GM18517 (cell line): ENCODE measurements at regions not wholly inside any gene's neighbourhood (a gene's known extent, or its start where the extent isn't known, plus 50 kb on each side); places are given as distances from the start of the nearest gene placed in this dataset.

Source experiments
- ATAC-seq: cut with Tn5 transposase; IDR thresholded peaks from one replicate; pipeline ENCODE4 v1.9.1; 2021; ENCODE audit warnings: mild to moderate bottlenecking, moderate library complexity; ENCODE audit not compliant: unreplicated experiment

DNA sequence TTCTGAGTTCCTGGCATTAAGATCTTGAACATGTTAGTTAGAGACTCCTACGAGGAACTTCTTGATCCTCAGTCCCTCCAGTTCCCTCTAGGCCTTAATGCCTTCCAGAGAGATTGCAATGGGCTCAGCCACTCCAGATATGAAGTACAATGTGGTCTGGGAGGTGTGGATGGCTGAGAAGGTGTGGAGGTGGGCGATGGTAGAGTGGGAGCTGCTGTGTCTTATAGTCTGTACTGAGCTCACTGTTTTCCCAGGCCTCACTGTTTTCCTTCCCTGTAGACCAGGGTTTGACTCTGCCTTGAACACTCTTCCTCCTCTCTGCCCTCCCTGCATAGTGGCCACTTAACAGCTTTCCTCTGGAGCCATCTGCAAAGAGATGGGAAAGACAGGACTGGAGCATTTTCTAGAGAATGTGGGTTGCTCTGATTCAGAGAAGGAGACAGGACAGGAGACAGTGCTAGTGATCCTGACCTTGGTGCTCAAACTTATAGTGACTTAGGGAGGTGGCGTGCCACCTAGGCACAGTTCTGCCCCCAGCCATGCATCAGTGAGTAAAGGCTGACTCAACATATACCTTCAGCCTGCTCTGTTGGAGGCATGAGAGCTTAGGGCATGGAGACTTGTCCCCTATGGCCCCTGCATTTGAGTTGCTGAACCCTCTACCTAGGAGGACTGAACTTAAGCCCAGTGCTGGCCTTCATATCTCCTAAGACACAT, 129.7 kb downstream of the TDRD15 start:
- ATAC-seq, result no peak

DNA sequence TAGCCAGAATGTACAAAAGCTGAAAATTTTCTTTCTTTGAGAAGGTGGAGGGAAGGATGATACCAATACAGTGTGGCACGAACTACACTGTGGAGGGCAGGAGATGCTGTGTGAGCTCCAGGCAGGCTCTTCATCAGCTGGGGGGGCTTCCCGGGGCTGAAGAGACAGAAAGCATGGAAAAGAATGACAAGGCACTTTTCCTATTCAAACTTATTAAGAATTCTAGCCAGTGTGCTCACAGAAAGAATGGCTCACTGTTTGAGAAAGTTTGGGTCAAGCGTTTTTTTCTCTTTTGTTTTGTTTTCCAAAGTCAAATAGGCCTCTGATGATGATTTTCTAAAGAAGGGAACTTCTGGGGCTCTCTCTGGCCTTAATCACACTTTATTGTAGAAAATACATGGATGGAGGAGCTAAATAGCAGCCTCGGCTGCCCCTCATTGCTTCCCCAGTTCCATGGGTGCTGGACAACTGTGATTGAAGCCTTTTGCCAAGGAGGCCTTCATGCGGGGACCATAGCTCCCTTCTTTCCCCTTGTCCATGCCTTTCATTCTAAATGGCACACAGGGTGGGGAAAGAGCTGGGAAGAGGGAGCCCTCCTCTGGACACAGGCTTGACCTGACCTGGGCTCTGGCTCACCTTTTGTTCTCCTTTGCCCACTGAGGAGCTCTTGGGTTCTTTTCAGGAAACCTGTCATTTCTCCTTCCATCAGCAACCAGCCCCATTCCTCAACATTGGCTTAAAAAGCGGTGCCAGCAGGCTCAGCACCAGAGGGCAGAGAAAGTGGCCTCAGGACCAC, 130.6 kb downstream of the TDRD15 start:
- no peak for ATAC-seq

DNA sequence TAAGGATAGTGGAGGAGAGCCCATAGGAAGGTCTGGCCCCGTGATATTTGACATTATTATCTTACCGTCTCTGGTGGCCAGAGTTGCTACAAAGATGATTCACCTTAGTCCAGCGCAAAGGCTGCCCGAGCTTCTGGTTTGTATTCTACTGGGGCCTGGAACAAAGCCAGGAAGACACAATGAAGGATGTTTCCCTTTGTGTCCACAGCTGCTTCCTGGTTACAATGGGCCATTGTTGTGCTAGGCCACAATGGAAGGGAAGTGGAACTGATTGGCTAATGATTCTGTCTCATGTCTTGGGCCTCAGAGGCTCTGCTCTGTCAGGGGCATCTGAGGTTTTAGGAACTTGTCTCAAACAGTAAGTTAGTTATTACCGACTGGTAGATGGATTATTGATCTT, 132.2 kb downstream of the TDRD15 start:
- ATAC-seq, result peak; percentile 85

DNA sequence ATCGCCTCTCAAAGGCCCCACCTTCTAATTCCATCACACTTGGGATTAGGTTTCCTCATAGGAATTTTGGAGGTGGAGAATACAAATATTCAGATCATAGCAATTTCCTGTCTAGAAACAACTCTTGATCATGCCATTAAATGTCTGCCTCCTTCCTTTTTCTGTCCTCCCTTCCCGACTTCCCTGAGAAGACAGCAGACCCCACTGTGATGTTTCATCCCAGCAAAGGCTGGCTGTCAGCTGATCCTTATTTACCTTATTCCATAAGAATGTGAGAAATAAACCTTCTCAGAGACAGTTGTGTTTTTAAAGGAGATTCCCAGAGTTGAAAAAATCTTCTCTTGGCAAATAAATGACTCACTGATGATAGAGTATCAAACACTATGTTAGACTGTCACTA, 133.9 kb downstream of the TDRD15 start:
- no peak for ATAC-seq

DNA sequence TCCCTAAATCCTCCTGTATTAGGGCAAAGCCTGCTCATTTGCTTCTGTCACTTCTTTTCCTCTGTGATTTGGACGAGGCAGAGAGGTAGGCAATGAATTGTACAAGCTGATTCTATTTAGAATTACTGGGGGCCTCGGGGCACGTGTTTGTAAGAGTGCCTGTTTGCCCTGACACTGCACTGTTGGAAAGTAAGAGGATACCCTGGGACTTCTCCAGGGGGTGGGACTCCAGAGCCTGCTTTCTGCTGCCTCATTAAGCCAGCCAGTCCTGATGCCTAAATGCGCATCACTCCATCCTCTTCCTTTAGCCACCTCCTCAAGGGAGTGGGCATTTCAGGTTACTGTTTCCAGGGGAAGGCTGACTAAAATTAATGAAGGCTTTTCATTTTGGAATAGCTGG, 134.3 kb downstream of the TDRD15 start:
- ATAC-seq, result no peak

DNA sequence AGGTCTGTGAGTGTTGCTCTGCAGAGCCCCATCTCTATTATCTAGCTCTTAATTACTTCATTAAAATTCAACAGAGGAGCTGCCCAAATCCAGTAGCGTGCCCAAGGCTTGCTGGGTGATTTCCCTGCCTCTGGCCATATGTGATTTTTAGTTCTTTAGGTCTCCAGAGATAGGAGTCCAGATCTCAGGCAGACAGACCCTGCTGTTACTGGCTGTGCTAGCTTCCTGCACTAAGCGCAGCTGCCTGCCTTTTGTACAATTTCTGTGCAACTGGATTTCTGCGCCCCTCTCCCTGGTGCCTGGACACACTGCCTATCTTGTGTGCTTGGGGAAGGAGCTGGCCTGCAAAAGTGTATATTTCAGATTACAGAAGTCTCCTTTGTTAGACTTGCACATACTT, 136.5 kb downstream of the TDRD15 start:
- no peak for ATAC-seq

DNA sequence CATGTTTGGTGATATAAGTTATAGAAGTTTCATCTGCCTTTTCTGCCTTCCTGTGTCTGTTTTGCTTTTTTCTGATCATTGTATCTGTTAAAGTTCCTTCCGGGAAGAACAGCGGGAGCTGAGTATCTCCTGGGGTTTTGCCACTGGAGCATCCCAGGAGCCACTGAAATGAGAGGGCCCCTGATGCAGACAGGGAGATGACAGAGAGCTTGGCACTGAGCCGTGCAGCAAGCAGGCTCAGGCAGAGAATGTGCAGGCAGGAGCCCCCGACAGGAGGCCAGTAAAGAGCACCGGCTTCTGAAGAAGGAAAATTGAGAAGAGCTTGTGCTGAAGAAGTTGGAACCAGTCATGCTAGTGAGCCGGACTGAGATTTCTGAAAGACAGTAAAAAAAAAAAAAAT, 137.8 kb downstream of the TDRD15 start:
- no peak for ATAC-seq

DNA sequence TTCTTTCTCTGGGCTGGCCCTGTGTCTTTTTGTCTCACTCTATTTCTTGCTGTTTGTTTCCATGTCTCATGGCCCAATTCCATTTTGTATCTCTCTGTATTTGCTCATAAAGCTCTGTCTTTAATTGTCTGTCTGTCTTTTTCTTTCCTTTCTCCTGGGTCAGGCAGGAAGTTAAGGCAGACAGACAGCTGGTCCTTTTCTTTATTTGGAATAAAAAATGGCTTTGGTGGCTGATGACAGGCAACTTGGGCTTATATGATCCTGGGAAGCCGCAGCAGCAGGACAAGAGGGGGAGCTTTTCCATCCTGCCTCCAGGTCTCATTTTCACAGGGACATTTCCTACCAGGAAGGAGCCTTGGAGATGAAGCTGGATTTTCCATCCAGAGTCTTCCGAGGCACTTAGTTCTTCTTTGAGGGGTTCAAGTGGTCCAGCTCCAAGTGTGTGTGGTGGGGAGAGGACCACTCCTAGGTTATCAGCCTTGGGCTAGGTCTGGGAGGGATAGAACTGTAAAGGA, 138.7 kb downstream of the TDRD15 start:
- no peak for ATAC-seq

DNA sequence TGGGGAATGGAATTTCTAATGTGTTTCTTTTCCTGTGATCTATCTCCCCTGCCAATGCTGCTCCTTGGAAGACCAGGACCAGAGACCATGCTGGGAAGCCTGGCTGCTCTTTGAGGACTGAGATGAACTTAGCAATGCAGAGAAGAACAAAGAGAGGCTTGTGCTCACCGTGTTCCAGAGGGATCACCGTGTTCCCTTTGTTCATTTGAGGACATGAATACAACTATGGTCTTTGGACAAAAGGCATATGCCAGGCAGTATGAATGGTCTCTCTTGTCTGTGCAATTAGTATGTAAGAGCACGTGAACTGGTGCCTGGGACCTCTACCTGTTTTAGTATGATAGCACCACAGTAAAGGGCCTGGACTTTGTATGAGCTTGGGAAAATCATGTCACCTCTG, 139.9 kb downstream of the TDRD15 start:
- no peak for ATAC-seq

DNA sequence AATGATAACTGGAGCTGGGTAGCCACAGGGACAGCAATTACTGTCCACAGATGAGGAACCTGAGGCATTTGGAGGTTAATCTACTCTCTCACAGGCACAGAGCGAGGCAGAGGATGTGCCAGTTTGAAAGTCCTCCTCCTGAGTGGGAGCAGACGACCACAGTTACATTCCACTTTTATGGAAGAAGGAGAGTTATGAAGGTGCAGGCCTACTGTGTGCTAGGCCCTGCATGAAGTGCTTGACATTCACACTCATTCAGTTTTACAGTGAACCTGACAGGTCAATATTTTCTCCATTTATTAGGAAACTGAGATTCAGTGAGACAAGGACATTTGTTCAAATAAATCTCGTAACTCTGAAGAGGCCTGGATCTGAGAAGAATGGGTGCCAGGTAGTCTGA, 142.0 kb downstream of the TDRD15 start:
- ATAC-seq, result no peak

DNA sequence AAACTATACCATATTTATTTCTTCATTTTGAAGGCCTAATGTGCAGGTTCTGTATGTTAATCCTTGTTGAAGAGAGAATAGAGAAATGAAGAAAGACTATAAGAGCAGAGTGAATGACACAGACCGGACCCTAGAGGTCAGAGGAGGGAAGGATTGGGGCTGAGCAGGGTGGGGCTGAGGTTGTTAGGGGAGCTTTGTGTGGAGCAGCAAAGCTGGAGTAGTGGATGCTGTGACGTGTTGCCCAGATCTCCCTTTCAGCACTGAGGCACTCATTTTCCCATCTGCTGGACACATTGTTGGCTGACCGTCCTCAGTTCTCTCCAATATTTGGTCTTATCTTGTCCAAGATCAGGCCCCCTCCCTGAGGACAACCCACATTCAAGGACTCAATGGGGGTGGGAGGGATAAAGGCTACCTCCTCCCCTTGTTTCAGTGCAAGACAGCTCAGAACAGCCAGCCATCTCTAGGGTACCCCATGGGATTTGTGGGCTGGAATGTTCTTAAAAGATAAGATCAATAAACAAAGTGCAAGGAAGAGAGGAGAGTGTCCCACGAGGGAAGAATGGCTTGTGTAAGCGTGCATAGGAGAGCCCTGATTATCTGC, 143.6 kb downstream of the TDRD15 start:
- no peak for ATAC-seq

DNA sequence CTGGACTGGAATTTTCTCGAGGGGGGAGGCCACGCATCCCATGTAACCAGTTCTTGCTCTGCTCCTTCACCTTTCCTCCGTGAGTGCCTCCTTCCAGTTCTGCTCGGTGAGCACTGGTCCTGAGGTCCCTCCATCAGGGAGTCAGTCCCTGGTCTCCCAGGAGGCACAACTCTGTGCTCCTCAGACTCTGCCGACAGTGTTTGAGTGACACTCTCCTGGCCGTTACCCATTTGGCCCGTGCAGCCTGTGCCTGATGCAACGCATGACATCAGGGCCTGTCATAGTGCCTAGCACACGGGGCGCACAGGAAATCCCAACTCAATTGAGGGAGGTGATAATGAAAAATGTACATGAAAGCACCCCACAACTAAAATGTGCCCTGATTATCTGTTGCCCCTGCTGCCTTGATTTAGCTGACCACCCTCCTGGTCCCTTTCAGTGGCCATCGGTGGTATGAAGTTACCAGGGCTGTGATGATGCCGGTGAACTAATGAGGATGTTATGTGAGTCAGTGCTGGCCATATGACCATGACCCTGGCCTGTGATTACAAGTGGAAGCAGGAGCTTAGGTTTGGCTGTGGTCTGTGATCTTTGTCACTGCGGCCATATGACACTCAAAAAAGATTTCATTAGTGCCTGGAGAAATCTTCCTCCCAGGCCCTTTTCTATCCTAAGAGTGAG, 144.6 kb downstream of the TDRD15 start:
- no peak for ATAC-seq

DNA sequence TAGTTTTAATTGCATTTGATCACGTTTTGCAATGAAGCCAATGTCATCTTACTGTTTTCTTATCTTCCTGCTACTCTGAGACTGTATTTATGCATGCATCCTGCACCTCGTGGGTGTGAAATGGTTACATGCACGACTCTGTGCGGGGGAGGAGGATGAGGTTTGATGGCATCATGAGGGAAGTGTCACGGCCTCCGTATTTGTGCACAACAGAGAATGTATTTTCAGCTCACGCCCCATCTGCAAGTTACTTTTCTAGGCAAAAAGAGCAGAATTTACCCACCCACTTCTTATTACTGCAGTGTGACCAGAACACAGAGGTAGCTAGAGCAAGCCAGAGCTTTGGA, 145.1 kb downstream of the TDRD15 start:
- ATAC-seq, result no peak

DNA sequence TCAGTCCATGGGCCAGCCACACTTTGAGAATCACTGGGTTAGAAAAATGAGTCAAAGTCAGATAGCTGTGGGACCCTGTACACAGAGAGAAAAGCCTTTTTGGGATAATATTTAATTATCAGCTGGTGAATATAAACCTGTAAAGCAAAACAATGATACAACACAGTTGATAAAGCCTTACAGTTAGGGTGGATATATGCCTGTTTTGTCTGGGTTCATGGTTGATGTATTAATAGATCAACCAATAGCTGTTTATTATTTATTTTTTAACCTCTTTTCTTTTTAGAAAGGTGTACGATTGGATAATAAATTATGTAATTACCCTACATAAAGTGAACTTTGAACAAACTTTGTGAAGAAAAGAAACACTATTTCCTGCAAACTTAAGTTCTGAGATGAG, 145.6 kb downstream of the TDRD15 start:
- ATAC-seq, result no peak

DNA sequence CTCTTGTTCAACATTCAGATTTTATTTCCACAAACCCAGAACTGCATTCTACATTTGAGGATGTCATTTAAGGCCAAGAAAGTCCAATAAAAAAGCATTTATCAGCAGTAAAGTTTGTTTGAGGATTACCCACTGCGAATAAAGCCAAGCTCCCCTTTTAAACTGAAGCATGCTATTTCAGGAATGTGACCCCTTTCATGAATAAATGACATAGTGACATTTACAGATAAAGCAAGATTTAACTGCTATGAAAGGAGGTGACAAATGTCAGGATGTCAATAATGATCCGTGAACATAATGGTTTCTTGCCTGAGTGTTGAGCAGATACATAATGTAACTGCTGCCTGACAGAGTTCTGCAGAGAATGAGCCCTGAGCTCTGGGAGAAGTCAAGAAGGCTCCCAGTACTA, 146.3 kb downstream of the TDRD15 start:
- ATAC-seq, result no peak

DNA sequence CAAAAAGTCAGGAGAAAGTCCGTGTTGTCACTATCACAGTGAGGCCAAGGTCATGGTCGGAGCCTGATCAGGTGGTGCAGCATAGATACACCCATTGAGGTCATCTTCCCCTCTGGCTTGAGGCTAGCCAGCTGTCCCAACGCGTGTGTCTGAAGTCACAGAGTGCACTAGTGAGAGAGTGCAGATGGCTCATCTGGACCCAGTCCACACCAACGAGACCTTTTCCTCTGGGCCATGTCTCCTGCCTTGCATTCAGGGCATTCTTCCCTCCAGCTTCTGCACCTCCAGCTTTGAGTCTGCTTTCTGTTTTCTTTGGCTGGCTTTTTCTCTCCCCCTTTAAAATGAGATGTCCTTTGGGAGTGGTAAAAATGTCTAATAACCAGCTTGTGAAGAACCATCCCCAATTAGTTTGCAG, 146.9 kb downstream of the TDRD15 start:
- ATAC-seq, result no peak

DNA sequence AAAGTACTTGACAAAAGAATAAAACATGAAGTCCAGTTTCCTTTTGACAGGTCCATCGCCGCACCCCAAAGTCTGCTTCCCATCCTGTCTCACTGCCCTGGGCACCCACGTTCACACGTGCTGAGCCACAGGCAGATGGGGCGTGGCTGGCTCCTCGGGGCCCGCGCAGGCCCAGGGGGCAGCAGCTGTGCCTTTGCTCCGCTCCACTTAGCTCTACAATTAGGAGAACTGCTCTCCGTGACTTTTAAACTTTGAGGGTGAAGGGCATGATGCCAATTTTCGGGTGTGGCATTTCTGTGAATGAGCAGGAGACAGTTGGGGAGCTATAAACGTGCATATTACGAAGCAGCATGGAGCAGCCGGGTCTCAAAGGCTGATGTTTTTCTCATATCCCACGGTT, 152.4 kb downstream of the TDRD15 start:
- no peak for ATAC-seq

DNA sequence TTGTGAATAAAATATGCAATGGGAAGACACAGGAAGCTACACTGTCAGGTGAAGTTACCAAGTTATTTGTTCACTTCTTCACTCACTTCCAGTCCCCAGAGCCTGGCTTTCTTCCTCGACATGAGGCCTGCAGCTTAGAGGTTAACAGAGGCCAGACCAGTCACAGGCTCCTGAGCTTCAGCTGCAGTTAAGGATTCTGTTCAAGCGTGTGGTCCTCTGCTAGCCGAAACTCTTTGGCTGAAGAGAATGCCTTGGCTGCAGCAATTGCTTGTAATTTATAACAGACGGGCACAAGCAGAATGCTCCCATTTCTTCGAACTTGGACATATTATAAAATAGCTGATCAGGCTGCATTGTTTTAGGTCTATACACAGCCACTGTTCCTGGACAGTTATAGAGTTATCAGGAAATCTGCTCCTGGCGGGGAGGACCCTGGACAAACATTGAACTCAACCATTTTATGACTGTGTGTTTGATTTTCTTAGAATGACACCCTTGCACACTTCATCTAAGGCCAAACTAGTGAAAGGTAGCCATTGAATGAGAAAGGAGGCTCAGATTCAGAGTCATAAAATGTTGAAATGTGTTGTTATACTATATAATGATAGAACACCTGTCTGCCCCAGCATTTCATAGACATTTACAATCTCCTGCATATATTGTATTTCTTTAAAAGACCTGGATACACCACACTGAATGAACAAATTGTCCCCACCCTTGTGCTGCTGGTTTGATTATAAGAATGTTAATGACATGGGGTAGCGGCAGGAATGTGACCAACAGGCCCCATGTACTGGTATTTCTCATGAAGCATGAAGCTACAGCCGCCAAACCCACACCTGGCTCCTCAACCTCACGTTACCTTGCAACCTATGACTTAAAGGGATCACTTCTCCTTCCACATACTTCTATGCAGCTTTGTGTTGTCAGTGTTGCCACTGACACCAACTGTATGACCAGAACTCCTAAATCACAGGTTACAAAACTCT, 153.6 kb downstream of the TDRD15 start:
- no peak for ATAC-seq

DNA sequence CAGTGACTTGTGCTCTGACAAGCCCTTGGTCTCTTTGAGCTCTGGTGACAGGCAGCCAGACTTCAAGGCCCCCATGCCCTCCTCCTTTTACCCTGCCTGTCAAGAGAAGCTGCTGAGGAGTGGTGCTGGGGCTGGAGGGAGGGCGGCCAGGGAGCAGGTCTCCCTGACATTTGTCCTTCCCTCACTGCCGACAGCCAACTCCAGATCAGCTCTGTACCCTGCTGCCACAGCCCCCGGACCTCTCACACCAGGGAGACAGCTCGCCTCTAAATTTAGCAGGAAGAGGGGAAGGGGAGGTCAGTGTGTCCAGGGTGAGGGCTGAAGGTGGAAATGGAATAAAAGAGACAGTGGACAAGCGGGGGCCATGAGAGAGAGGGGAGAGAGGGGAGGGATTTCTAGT, 155.8 kb downstream of the TDRD15 start:
- no peak for ATAC-seq

DNA sequence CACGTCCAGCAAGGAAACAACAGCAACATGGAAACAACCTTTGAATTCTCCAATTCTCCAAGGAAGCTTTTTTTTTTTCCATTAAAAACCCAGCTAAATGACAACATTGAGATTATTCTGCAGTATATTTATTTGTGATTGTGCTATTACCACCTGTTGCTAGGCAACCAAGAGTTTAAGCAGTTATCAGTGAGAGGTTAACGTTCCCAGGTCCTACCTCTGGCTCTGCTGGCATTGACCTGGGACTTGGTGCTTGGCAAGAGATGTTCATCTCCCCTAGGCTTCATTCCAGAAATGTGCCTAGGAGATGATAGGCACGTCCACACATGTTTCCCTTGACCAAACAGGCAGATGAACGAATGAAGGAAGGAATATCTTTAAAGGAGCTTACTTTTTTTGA, 157.0 kb downstream of the TDRD15 start:
- no peak for ATAC-seq
